Skin epidermis (tissue), 12 donors: ENCODE measurements at regions not wholly inside any gene's neighbourhood (a gene's known extent, or its start where the extent isn't known, plus 50 kb on each side); places are given as distances from the start of the nearest gene placed in this dataset.

ENCODE experiments used
- H3K27ac ChIP-seq, 21 experiments: fragments of 200-600 bp; sonication (generic) in 11 of 21; one replicate each; pipeline ENCODE4 v1.5.0; 2020; ENCODE audit warnings: mild to moderate bottlenecking in 3 of 21, inconsistent platforms in 2 of 21, moderate library complexity in 2 of 21
- H3K4me3 ChIP-seq, 7 experiments: fragments of 200-600 bp; sonication (generic) in 2 of 7; one replicate each; pipeline ENCODE4 v1.5.0; 2020; ENCODE audit warnings: inconsistent platforms in 2 of 7, mild to moderate bottlenecking in 2 of 7, moderate library complexity in 1 of 7

- Histone ChIP-seq H3K4me3 (no peak overlapping the region), H3K27ac (no peak overlapping the region)
Measured at GRCh38 chr6:79778816-79779215, 147.7 kb downstream of the SH3BGRL2 start.

- Histone ChIP-seq H3K4me3 (peak overlapping the region in 5 of 7 experiments; percentile 8 to 31 (median 21)), H3K27ac (peak overlapping the region in 2 of 21 experiments; percentile 7 to 42)
Measured at GRCh38 chr6:79777713-79778579, 146.8 kb downstream of the SH3BGRL2 start.

GRCh38 chr6:79776076-79776475, 144.9 kb downstream of the SH3BGRL2 start:
- no peak overlapping the region for H3K27ac ChIP-seq
- H3K4me3 ChIP-seq: no peak overlapping the region

GRCh38 chr6:79775222-79775621, 144.1 kb downstream of the SH3BGRL2 start:
- no peak overlapping the region for H3K4me3 ChIP-seq
- no peak overlapping the region for H3K27ac ChIP-seq

- H3K27ac ChIP-seq: no peak overlapping the region
- H3K4me3 ChIP-seq: no peak overlapping the region
Measured at GRCh38 chr6:79764747-79765146, 133.6 kb downstream of the SH3BGRL2 start.

GRCh38 chr6:79763301-79763700, 132.2 kb downstream of the SH3BGRL2 start:
- no peak overlapping the region for H3K27ac ChIP-seq
- no peak overlapping the region for H3K4me3 ChIP-seq

GRCh38 chr6:79762370-79762769, 131.2 kb downstream of the SH3BGRL2 start:
- H3K27ac ChIP-seq: no peak overlapping the region
- no peak overlapping the region for H3K4me3 ChIP-seq

- Histone ChIP-seq H3K4me3 (no peak overlapping the region), H3K27ac (no peak overlapping the region)
Measured at GRCh38 chr6:79756496-79756895, 125.4 kb downstream of the SH3BGRL2 start.

- no peak overlapping the region for H3K4me3 ChIP-seq
- H3K27ac ChIP-seq: no peak overlapping the region
Measured at GRCh38 chr6:79755967-79756366, 124.8 kb downstream of the SH3BGRL2 start.
